Stomach (tissue), 4 donors: ENCODE measurements at regions not wholly inside any gene's neighbourhood (a gene's known extent, or its start where the extent isn't known, plus 50 kb on each side); places are given as distances from the start of the nearest gene placed in this dataset.

Experiments
- POLR2A ChIP-seq, 4 donors: fragments of 450-650 bp; IDR thresholded peaks; one replicate each; pipeline ENCODE4 v1.6.1; 2016; ENCODE audit warnings: antibody characterized with exemption in 4 of 4, control low read depth in 2 of 4, mild to moderate bottlenecking in 1 of 4, moderate library complexity in 1 of 4
- TF ChIP-seq, protein P1 (sequence below), 7 experiments: fragments of 450-650 bp in 4 of 7; fragments of 200-600 bp in 3 of 7; sonication (generic) in 3 of 7; IDR thresholded peaks; one replicate each; pipeline ENCODE4 v1.5.1; 2016 to 2019; ENCODE audit warnings: antibody characterized with exemption in 7 of 7, control low read depth in 2 of 7, mild to moderate bottlenecking in 1 of 7

DNA sequence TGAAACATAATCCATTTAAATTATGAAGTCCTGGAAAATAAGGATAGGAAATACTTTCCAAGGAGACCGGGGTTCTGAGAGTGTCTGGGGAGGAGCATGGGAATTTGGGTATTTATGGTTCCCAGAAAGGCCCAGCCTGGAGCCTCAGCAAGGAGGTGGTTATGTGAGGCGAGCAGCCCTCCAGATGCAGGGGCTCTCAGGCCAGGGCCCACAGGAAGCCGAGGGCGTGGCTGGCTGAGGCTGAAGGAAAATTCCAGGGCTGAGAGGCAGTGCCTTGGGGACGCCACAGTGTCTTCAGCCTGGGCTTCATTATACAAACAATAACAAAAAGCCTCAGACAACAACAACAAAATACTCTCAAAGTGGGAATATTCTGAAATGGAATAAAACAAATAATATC, 86.9 kb upstream of the SERPINE2 start:
- TF ChIP-seq POLR2A (IDR thresholded peaks at IDR 0.05), result no peak
- TF ChIP-seq, protein P1, sequence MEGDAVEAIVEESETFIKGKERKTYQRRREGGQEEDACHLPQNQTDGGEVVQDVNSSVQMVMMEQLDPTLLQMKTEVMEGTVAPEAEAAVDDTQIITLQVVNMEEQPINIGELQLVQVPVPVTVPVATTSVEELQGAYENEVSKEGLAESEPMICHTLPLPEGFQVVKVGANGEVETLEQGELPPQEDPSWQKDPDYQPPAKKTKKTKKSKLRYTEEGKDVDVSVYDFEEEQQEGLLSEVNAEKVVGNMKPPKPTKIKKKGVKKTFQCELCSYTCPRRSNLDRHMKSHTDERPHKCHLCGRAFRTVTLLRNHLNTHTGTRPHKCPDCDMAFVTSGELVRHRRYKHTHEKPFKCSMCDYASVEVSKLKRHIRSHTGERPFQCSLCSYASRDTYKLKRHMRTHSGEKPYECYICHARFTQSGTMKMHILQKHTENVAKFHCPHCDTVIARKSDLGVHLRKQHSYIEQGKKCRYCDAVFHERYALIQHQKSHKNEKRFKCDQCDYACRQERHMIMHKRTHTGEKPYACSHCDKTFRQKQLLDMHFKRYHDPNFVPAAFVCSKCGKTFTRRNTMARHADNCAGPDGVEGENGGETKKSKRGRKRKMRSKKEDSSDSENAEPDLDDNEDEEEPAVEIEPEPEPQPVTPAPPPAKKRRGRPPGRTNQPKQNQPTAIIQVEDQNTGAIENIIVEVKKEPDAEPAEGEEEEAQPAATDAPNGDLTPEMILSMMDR (IDR thresholded peaks at IDR 0.05), result no peak
